ENCODE measurements at regions not wholly inside any gene's neighbourhood (a gene's known extent, or its start where the extent isn't known, plus 50 kb on each side); places are given as distances from the start of the nearest gene placed in this dataset.

DNA sequence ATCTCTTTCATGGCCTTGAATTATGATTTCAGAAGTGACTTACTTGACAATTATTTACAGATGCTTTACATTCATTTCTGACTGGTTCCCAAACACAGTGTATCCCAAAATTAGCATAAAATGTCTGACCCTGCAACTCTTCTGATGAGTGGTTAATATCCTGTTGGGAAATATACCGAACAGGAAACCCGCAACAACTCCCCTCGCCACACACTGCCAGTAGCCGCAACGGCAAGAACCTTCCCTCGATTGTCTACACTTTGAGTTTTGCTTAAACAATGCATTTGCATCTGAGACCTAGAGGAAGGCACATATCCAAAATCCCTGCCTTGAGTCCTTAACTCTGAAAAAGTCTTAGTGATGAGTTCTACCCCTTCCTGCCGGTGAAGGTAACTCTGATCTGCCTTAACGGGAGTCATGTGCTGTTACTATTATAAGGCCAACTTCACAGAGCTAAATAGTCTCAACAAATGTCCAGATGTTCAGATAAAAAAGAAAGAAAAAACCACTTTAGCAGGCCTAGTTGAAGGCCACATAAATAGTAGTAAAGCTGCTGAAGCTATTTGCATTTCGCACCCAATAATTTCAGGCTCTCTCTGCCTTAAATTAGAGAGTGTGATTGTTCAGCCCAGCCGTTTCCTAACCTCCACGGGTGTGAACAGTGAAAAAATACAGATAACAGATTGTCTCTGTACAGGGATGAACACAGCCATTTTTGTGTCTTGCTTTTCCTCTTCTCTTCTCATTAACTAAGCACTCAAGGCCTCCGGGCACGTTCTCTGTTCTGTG, 321.1 kb downstream of the HS3ST3B1 start:
- no peaks in the 10 kb centered on the region for H3K27me3 Mint-ChIP-seq (ENCODE audit: unreplicated experiment)

DNA sequence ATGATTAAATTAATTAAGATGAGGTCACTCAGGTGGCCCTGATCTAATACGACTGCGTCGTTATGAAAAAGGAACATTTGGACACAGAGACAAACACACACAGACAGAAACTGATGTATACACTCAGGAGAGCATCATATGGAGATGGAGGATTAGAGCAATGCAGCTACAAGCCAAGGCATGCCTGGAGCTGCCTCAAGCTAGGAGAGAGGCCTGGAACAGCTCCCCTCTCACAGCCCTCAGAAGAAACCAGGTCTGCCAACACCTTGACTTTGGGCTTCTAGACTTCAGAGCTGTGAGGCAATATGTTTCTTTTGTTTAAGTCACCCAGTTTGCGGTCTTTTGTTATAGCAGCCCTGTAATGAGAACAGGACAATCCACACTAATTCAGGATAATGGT, 318.9 kb downstream of the HS3ST3B1 start:
- CTCF ChIA-PET: no interaction called here
- TF ChIP-seq, protein P1, sequence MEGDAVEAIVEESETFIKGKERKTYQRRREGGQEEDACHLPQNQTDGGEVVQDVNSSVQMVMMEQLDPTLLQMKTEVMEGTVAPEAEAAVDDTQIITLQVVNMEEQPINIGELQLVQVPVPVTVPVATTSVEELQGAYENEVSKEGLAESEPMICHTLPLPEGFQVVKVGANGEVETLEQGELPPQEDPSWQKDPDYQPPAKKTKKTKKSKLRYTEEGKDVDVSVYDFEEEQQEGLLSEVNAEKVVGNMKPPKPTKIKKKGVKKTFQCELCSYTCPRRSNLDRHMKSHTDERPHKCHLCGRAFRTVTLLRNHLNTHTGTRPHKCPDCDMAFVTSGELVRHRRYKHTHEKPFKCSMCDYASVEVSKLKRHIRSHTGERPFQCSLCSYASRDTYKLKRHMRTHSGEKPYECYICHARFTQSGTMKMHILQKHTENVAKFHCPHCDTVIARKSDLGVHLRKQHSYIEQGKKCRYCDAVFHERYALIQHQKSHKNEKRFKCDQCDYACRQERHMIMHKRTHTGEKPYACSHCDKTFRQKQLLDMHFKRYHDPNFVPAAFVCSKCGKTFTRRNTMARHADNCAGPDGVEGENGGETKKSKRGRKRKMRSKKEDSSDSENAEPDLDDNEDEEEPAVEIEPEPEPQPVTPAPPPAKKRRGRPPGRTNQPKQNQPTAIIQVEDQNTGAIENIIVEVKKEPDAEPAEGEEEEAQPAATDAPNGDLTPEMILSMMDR (IDR thresholded peaks at IDR 0.05; ENCODE audit: unreplicated experiment): no peak
- no TSS peak for BruUV-seq (replicated peaks)
- Mint-ChIP-seq H3K4me1 (ENCODE audit: low read depth, unreplicated experiment) (no peaks in the 10 kb centered on the region), H3K27me3 (ENCODE audit: unreplicated experiment) (no peaks in the 10 kb centered on the region), H3K27ac (ENCODE audit: unreplicated experiment) (no peak overlapping the region), H3K4me3 (ENCODE audit: low read depth, unreplicated experiment) (no peak overlapping the region), H3K36me3 (ENCODE audit: insufficient read depth, unreplicated experiment) (no peaks in the 10 kb centered on the region), H3K9me3 (ENCODE audit: low read depth, unreplicated experiment) (peaks cover 16% of the 10 kb centered on the region)
- intact Hi-C loops (cut with micrococcal nuclease; ENCODE audit: unreplicated experiment): no loop called here
- DNase-seq: no peak

More for the DNA sequence above, 321.1 kb downstream of the HS3ST3B1 start:
- no TSS peak for BruUV-seq (replicated peaks)
- Mint-ChIP-seq H3K27ac (ENCODE audit: unreplicated experiment) (no peak overlapping the region), H3K9me3 (ENCODE audit: low read depth, unreplicated experiment) (peaks cover 18% of the 10 kb centered on the region), H3K4me3 (ENCODE audit: low read depth, unreplicated experiment) (no peak overlapping the region), H3K4me1 (ENCODE audit: low read depth, unreplicated experiment) (no peaks in the 10 kb centered on the region), H3K36me3 (ENCODE audit: insufficient read depth, unreplicated experiment) (no peaks in the 10 kb centered on the region)
- no peak for DNase-seq
- TF ChIP-seq, protein P1 (IDR thresholded peaks at IDR 0.05; ENCODE audit: unreplicated experiment): no peak
- intact Hi-C loops (cut with micrococcal nuclease; ENCODE audit: unreplicated experiment): no loop called here
- CTCF ChIA-PET: no interaction called here

DNA sequence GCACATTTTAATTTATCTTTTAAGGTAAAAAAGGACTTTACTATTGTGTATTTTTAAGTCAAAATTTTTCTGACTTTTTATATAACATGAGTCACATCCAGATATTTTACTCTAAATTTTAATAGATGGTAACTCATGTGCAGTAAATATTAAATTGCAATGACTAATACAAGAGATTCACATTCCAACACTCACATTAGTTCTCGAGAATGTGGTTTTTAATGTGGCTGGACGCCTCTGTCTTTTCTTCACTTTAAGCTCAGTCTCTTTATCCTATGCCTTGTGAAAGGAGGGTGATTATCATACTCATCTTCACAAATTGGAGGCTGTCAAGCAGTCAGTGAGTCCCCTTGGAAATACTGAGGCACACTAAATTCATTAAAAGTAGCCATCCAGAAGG, 315.6 kb downstream of the HS3ST3B1 start:
- no peaks in the 10 kb centered on the region for H3K27me3 Mint-ChIP-seq (ENCODE audit: unreplicated experiment)
- H3K4me1 Mint-ChIP-seq (ENCODE audit: low read depth, unreplicated experiment): no peaks in the 10 kb centered on the region
- no TSS peak for BruUV-seq (replicated peaks)
- intact Hi-C loops (cut with micrococcal nuclease; ENCODE audit: unreplicated experiment): no loop called here
- CTCF ChIA-PET: no interaction called here
- no peak overlapping the region for H3K27ac Mint-ChIP-seq (ENCODE audit: unreplicated experiment)
- H3K36me3 Mint-ChIP-seq (ENCODE audit: insufficient read depth, unreplicated experiment): no peaks in the 10 kb centered on the region
- no peak for DNase-seq
- TF ChIP-seq, protein P1 (IDR thresholded peaks at IDR 0.05; ENCODE audit: unreplicated experiment): no peak
- H3K4me3 Mint-ChIP-seq (ENCODE audit: low read depth, unreplicated experiment): no peak overlapping the region
- peaks cover 10% of the 10 kb centered on the region for H3K9me3 Mint-ChIP-seq (ENCODE audit: low read depth, unreplicated experiment)

DNA sequence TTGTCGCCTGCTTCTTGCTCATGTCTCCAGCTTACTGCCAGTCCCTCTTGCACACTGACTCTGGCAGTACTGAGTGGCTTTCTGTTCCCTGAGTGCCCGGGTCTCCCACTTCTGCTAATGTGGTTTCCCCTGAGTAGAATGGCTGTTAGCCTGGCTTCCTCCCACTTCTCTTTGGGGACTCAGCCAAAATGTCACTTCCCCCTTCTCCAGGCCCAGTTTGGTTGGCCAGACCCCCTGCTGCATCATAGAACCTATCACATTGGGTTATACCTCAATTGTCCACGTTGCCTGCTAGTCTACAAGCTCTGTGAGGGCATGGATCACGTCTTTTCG, 304.4 kb downstream of the HS3ST3B1 start:
- DNase-seq: no peak
- Mint-ChIP-seq H3K27ac (ENCODE audit: unreplicated experiment) (no peak overlapping the region), H3K36me3 (ENCODE audit: insufficient read depth, unreplicated experiment) (no peaks in the 10 kb centered on the region), H3K27me3 (ENCODE audit: unreplicated experiment) (no peaks in the 10 kb centered on the region), H3K4me1 (ENCODE audit: low read depth, unreplicated experiment) (no peaks in the 10 kb centered on the region), H3K4me3 (ENCODE audit: low read depth, unreplicated experiment) (no peak overlapping the region), H3K9me3 (ENCODE audit: low read depth, unreplicated experiment) (peaks cover 18% of the 10 kb centered on the region)
- CTCF ChIA-PET: no interaction called here
- no TSS peak for BruUV-seq (replicated peaks)
- intact Hi-C loops (cut with micrococcal nuclease; ENCODE audit: unreplicated experiment): no loop called here
- TF ChIP-seq, protein P1 (IDR thresholded peaks at IDR 0.05; ENCODE audit: unreplicated experiment): no peak

All from Calu3 (cell line).